Keratinocyte (primary cell): ENCODE measurements at regions not wholly inside any gene's neighbourhood (a gene's known extent, or its start where the extent isn't known, plus 50 kb on each side); places are given as distances from the start of the nearest gene placed in this dataset.

Experiments
- DNase-seq: peaks from one replicate; pipeline ENCODE4 v3.0.0-alpha.2; 2011; ENCODE audit warnings: low read depth, missing footprints, low spot score
- FAIRE-seq: peaks from 2 replicates; lab custom pipeline; 2011; peaks lifted over from hg19 to GRCh38; lab: Jason Lieb, UNC
- H2AFZ ChIP-seq: 2 replicates; pipeline ENCODE4 v1.6.0; 2012; ENCODE audit warnings: low read length, control low read depth, inconsistent platforms; ENCODE audit not compliant: control insufficient read depth
- H3K27ac ChIP-seq: 2 replicates; pipeline ENCODE4 v1.5.1; 2011; ENCODE audit warnings: low read length; ENCODE audit not compliant: control insufficient read depth, insufficient read depth
- H3K27me3 ChIP-seq: 3 replicates; pipeline ENCODE4 v1.6.0; 2011; ENCODE audit warnings: low read length; ENCODE audit not compliant: control insufficient read depth, insufficient read depth; ENCODE audit errors: extremely low read depth
- H3K36me3 ChIP-seq, 2 experiments: 2 replicates in 1 of 2; 3 replicates in 1 of 2; pipeline ENCODE4 v1.5.1; 2011; ENCODE audit warnings: low read length in 2 of 2, mild to moderate bottlenecking in 1 of 2; ENCODE audit not compliant: control insufficient read depth in 2 of 2, insufficient read depth in 2 of 2; ENCODE audit errors: extremely low read depth in 1 of 2
- H3K4me1 ChIP-seq: 3 replicates; pipeline ENCODE4 v1.5.1; 2011; ENCODE audit warnings: low read length; ENCODE audit not compliant: control insufficient read depth, insufficient read depth; ENCODE audit errors: extremely low read depth
- H3K4me2 ChIP-seq: 3 replicates; pipeline ENCODE4 v1.6.0; 2011; ENCODE audit warnings: low read depth, low read length; ENCODE audit not compliant: control insufficient read depth, insufficient read depth; ENCODE audit errors: extremely low read depth
- H3K4me3 ChIP-seq, 3 experiments: fragments of 200-600 bp in 1 of 3; sonication (generic) in 1 of 3; 2 replicates in 2 of 3; 3 replicates in 1 of 3; pipeline ENCODE4 v1.5.1; 2011 to 2016; ENCODE audit warnings: low read length in 3 of 3, mild to moderate bottlenecking in 3 of 3, control low read depth in 2 of 3, inconsistent platforms in 1 of 3, low read depth in 1 of 3, mixed read lengths in 1 of 3, mixed run types in 1 of 3, moderate library complexity in 1 of 3; ENCODE audit not compliant: control insufficient read depth in 2 of 3, insufficient read depth in 2 of 3; ENCODE audit errors: extremely low read depth in 1 of 3
- H3K79me2 ChIP-seq: 2 replicates; pipeline ENCODE4 v1.6.0; 2012; ENCODE audit warnings: low read length; ENCODE audit not compliant: control insufficient read depth, insufficient read depth
- H3K9ac ChIP-seq: 3 replicates; pipeline ENCODE4 v1.6.0; 2011; ENCODE audit warnings: low read length; ENCODE audit not compliant: control insufficient read depth, insufficient read depth; ENCODE audit errors: extremely low read depth
- H3K9me1 ChIP-seq: 3 replicates; pipeline ENCODE4 v1.6.0; 2011; ENCODE audit warnings: low read length; ENCODE audit not compliant: control insufficient read depth, insufficient read depth; ENCODE audit errors: extremely low read depth
- H3K9me3 ChIP-seq: 2 replicates; pipeline ENCODE4 v1.5.1; 2012; ENCODE audit warnings: low read depth, low read length; ENCODE audit not compliant: control insufficient read depth
- H4K20me1 ChIP-seq: 3 replicates; pipeline ENCODE4 v1.6.0; 2011; ENCODE audit warnings: low read length; ENCODE audit not compliant: control insufficient read depth, insufficient read depth; ENCODE audit errors: extremely low read depth
- CTCF ChIP-seq, 3 experiments: IDR thresholded peaks in 1 of 3; conservative IDR thresholded peaks in 1 of 3; optimal IDR thresholded peaks in 1 of 3; 2 replicates in 2 of 3; 3 replicates in 1 of 3; pipeline versions ENCODE3 to v1.5.1; 2011; ENCODE audit warnings: low read length in 3 of 3, mild to moderate bottlenecking in 3 of 3, moderate library complexity in 2 of 3, control low read depth in 1 of 3, inconsistent platforms in 1 of 3; ENCODE audit not compliant: insufficient read depth in 2 of 3; ENCODE audit errors: extremely low read depth in 1 of 3
- EZH2 ChIP-seq: IDR thresholded peaks from one replicate; pipeline ENCODE4 v1.6.1; 2012; ENCODE audit warnings: inconsistent platforms, mild to moderate bottlenecking, low read length, moderate library complexity
- dilution Hi-C: fragments of 300-500 bp; cut with MboI; formaldehyde crosslinking; loops from one replicate; pipeline ENCODE4 v1.7.0; 2020; ENCODE audit warnings: low sequenced_read_pairs; ENCODE audit not compliant: extremely low pct_ligation_motif_present

- Histone ChIP-seq H3K36me3 (no peaks in the 10 kb centered on the region), H3K79me2 (no peaks in the 10 kb centered on the region), H3K4me3 (no peak overlapping the region), H3K9me3 (no peaks in the 10 kb centered on the region), H3K4me1 (no peaks in the 10 kb centered on the region), H3K27me3 (no peaks in the 10 kb centered on the region), H4K20me1 (no peaks in the 10 kb centered on the region), H2AFZ (no peak overlapping the region), H3K4me2 (no peak overlapping the region), H3K9me1 (no peaks in the 10 kb centered on the region), H3K9ac (no peak overlapping the region), H3K27ac (no peak overlapping the region)
- TF ChIP-seq CTCF (optimal IDR thresholded peaks at IDR 0.05 in 1 of 3, IDR thresholded peaks at IDR 0.05 in 1 of 3, conservative IDR thresholded peaks at IDR 0.05 in 1 of 3; ENCODE audit: extremely low read depth in 1 of 3, insufficient read depth in 2 of 3, low read length in 3 of 3): no peak
- no peak for TF ChIP-seq EZH2
- dilution Hi-C loops: no loop called here
- no peak for DNase-seq
- FAIRE-seq: no peak
These were observed 1663.6 kb upstream of the SEL1L start for GRCh38 chr14:83197271-83197670.

GRCh38 chr14:83207550-83207949 lies 1673.9 kb upstream of the SEL1L start:
- no peak overlapping the region for H2AFZ ChIP-seq
- H3K4me3 ChIP-seq: no peak overlapping the region
- no peaks in the 10 kb centered on the region for H3K27me3 ChIP-seq
- H3K36me3 ChIP-seq: no peaks in the 10 kb centered on the region
- H3K9me1 ChIP-seq: no peaks in the 10 kb centered on the region
- H3K9me3 ChIP-seq: no peaks in the 10 kb centered on the region
- DNase-seq (no peak), FAIRE-seq (no peak)
- H3K4me1 ChIP-seq: no peaks in the 10 kb centered on the region
- dilution Hi-C loops: no loop called here
- H3K9ac ChIP-seq: no peak overlapping the region
- H3K4me2 ChIP-seq: no peak overlapping the region
- no peaks in the 10 kb centered on the region for H3K79me2 ChIP-seq
- no peaks in the 10 kb centered on the region for H4K20me1 ChIP-seq
- no peak for TF ChIP-seq CTCF (optimal IDR thresholded peaks at IDR 0.05 in 1 of 3, IDR thresholded peaks at IDR 0.05 in 1 of 3, conservative IDR thresholded peaks at IDR 0.05 in 1 of 3; ENCODE audit: extremely low read depth in 1 of 3, insufficient read depth in 2 of 3, low read length in 3 of 3)
- no peak for TF ChIP-seq EZH2
- H3K27ac ChIP-seq: no peak overlapping the region
